GM19240 (cell line): ENCODE measurements at regions not wholly inside any gene's neighbourhood (a gene's known extent, or its start where the extent isn't known, plus 50 kb on each side); places are given as distances from the start of the nearest gene placed in this dataset.
"Not testable (repeated sequence)": the region's sequence is repeated elsewhere in the genome, so short reads cannot be mapped to it uniquely, and the experiment has no call there.

Experiments
- DNase-seq: peaks from one replicate; pipeline ENCODE4 v3.0.0; 2011; ENCODE audit warnings: low spot score; ENCODE audit not compliant: insufficient read length

GRCh38 chr11:71182791-71183677 is 69.3 kb downstream of the SHANK2 start:
- DNase-seq = no peak

- no peak for DNase-seq
Measured at GRCh38 chr11:71181566-71181965, 70.8 kb downstream of the SHANK2 start.

- no peak for DNase-seq
Measured at GRCh38 chr11:71180694-71181470, 71.5 kb downstream of the SHANK2 start.

- DNase-seq = no peak
Measured at GRCh38 chr11:71179877-71180605, 72.3 kb downstream of the SHANK2 start.

GRCh38 chr11:71178076-71178475 is 74.3 kb downstream of the SHANK2 start:
- no peak for DNase-seq

- no peak for DNase-seq
Measured at GRCh38 chr11:71176812-71177211, 75.6 kb downstream of the SHANK2 start.

- no peak for DNase-seq
Measured at GRCh38 chr11:71173709-71174108, 78.7 kb downstream of the SHANK2 start.

- no peak for DNase-seq
Measured at GRCh38 chr11:71172680-71173079, 79.7 kb downstream of the SHANK2 start.

- no peak for DNase-seq
Measured at GRCh38 chr11:71171576-71171975, 80.8 kb downstream of the SHANK2 start.

- no peak for DNase-seq
Measured at GRCh38 chr11:71170624-71171423, 81.6 kb downstream of the SHANK2 start.

- no peak for DNase-seq
Measured at GRCh38 chr11:71169313-71169712, 83.1 kb downstream of the SHANK2 start.

- not testable (repeated sequence) for DNase-seq
Measured at GRCh38 chr11:71167814-71168213, 84.6 kb downstream of the SHANK2 start.

GRCh38 chr11:71165771-71166170 is 86.6 kb downstream of the SHANK2 start:
- no peak for DNase-seq

GRCh38 chr11:71164621-71165020 is 87.8 kb downstream of the SHANK2 start:
- no peak for DNase-seq

GRCh38 chr11:71164186-71164585 is 88.2 kb downstream of the SHANK2 start:
- no peak for DNase-seq

GRCh38 chr11:71163371-71163770 is 89.0 kb downstream of the SHANK2 start:
- DNase-seq = no peak

GRCh38 chr11:71158936-71159335 is 93.4 kb downstream of the SHANK2 start:
- no peak for DNase-seq

- not testable (repeated sequence) for DNase-seq
Measured at GRCh38 chr11:71157676-71158075, 94.7 kb downstream of the SHANK2 start.

GRCh38 chr11:71156301-71156700 is 96.1 kb downstream of the SHANK2 start:
- DNase-seq = no peak

- DNase-seq = no peak
Measured at GRCh38 chr11:71155846-71156245, 96.5 kb downstream of the SHANK2 start.

GRCh38 chr11:71154261-71154805 is 98.0 kb downstream of the SHANK2 start:
- no peak for DNase-seq
